Ovary (tissue), 3 donors: ENCODE measurements at regions not wholly inside any gene's neighbourhood (a gene's known extent, or its start where the extent isn't known, plus 50 kb on each side); places are given as distances from the start of the nearest gene placed in this dataset.

Experiments used
- CTCF ChIP-seq, 3 donors: fragments of 450-650 bp in 2 of 3; fragments of 200-600 bp in 1 of 3; IDR thresholded peaks; one replicate each; pipeline versions ENCODE4 v1.5.1 to v1.8.0; 2016 to 2022; ENCODE audit warnings: antibody characterized with exemption in 3 of 3, mild to moderate bottlenecking in 1 of 3
- EP300 ChIP-seq: sonication (generic); formaldehyde crosslinking; IDR thresholded peaks from one replicate; pipeline ENCODE4 v1.6.1; 2017; ENCODE audit warnings: antibody characterized with exemption
- donor health status: DM: no; HTN: no; CAD: no.

- TF ChIP-seq EP300: no peak
- TF ChIP-seq CTCF (IDR thresholded peaks at IDR 0.05): no peak
Observed at GRCh38 chr5:62707563-62707962, 128.9 kb downstream of the LRRC70 start.
